Astrocyte (in vitro differentiated cells and primary cell): ENCODE measurements at regions not wholly inside any gene's neighbourhood (a gene's known extent, or its start where the extent isn't known, plus 50 kb on each side); places are given as distances from the start of the nearest gene placed in this dataset.

ENCODE experiments used
- DNase-seq: peaks from one replicate; pipeline ENCODE4 v3.0.0-alpha.2; 2010; ENCODE audit warnings: low read depth
- FAIRE-seq: peaks from 2 replicates; lab custom pipeline; 2011; peaks lifted over from hg19 to GRCh38; lab: Jason Lieb, UNC
- H2AFZ ChIP-seq: 2 replicates; pipeline ENCODE4 v1.6.0; 2012; ENCODE audit warnings: low read depth, low read length, inconsistent platforms
- H3K27ac ChIP-seq: 2 replicates; pipeline ENCODE4 v1.5.1; 2011; ENCODE audit warnings: low read depth, low read length, inconsistent platforms
- H3K27me3 ChIP-seq: 2 replicates; pipeline ENCODE4 v1.6.0; 2011; ENCODE audit warnings: low read length, inconsistent platforms; ENCODE audit not compliant: insufficient read depth
- H3K36me3 ChIP-seq: 2 replicates; pipeline ENCODE4 v1.5.1; 2011; ENCODE audit warnings: low read length, inconsistent platforms; ENCODE audit not compliant: insufficient read depth
- H3K4me1 ChIP-seq: 2 replicates; pipeline ENCODE4 v1.5.1; 2011; ENCODE audit warnings: low read length, inconsistent platforms; ENCODE audit not compliant: insufficient read depth
- H3K4me2 ChIP-seq: 2 replicates; pipeline ENCODE4 v1.6.0; 2012; ENCODE audit warnings: low read length, inconsistent platforms
- H3K4me3 ChIP-seq: 2 replicates; pipeline ENCODE4 v1.5.1; 2011; ENCODE audit warnings: low read depth, mild to moderate bottlenecking, low read length, inconsistent platforms; ENCODE audit not compliant: insufficient read depth
- H3K79me2 ChIP-seq: 2 replicates; pipeline ENCODE4 v1.6.0; 2012; ENCODE audit warnings: mild to moderate bottlenecking, low read length, inconsistent platforms; ENCODE audit not compliant: insufficient read depth
- H3K9ac ChIP-seq: 2 replicates; pipeline ENCODE4 v1.6.0; 2012; ENCODE audit warnings: mild to moderate bottlenecking, low read length, inconsistent platforms
- H3K9me3 ChIP-seq: 2 replicates; pipeline ENCODE4 v1.5.1; 2012; ENCODE audit warnings: low read depth, mild to moderate bottlenecking, low read length, inconsistent platforms; ENCODE audit not compliant: insufficient read depth
- H4K20me1 ChIP-seq: 2 replicates; pipeline ENCODE4 v1.6.0; 2012; ENCODE audit warnings: low read length, inconsistent platforms; ENCODE audit not compliant: insufficient read depth
- H3K27ac Mint-ChIP-seq: one replicate; pipeline ENCODE4 v1.8.0; 2021; ENCODE audit warnings: mild to moderate bottlenecking, mixed read lengths; ENCODE audit not compliant: unreplicated experiment
- H3K27me3 Mint-ChIP-seq: one replicate; pipeline ENCODE4 v1.8.0; 2021; ENCODE audit warnings: low read depth, mixed read lengths; ENCODE audit not compliant: unreplicated experiment
- H3K36me3 Mint-ChIP-seq: one replicate; pipeline ENCODE4 v1.8.0; 2021; ENCODE audit warnings: low read depth, mixed read lengths; ENCODE audit not compliant: unreplicated experiment
- H3K4me1 Mint-ChIP-seq: one replicate; pipeline ENCODE4 v1.8.0; 2021; ENCODE audit warnings: low read depth, mixed read lengths; ENCODE audit not compliant: unreplicated experiment
- H3K4me3 Mint-ChIP-seq: one replicate; pipeline ENCODE4 v1.8.0; 2021; ENCODE audit warnings: mild to moderate bottlenecking, moderate library complexity, mixed read lengths; ENCODE audit not compliant: unreplicated experiment
- H3K9me3 Mint-ChIP-seq: one replicate; pipeline ENCODE4 v1.8.0; 2021; ENCODE audit warnings: mild to moderate bottlenecking, mixed read lengths; ENCODE audit not compliant: unreplicated experiment
- EZH2 ChIP-seq: IDR thresholded peaks from 2 replicates; pipeline ENCODE4 v1.6.1; 2012; ENCODE audit warnings: mild to moderate bottlenecking, low read length, inconsistent platforms; ENCODE audit not compliant: insufficient read depth
- TF ChIP-seq, protein P1 (sequence below): IDR thresholded peaks from 2 replicates; pipeline ENCODE4 v1.5.1; 2011; ENCODE audit warnings: low read depth, mild to moderate bottlenecking, inconsistent platforms, low read length, moderate library complexity; ENCODE audit not compliant: insufficient read depth

DNA sequence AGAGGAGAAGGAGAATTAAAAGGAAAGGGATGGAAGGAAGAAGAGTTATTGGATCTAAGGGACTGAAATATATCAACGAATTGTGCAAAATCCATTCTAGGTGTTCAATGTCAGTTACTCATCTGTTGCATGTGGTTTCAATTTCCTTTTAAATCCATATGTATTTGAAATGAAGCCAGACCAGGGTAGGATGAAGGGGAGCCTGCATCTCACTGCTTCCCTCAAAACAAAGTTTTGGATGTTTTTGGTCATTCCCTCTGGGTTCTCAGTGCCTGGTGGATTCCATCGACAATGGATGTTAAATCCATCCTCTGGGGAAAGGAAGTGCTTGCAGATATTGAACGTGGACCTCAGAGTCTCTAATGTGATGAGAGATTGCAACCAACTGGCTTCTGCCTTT lies 103.5 kb upstream of the XYLT1 start:
- H3K9me3 Mint-ChIP-seq, result no peaks in the 10 kb centered on the region
- no peak overlapping the region for H2AFZ ChIP-seq
- H4K20me1 ChIP-seq, result no peaks in the 10 kb centered on the region
- no peaks in the 10 kb centered on the region for H3K36me3 Mint-ChIP-seq
- peaks cover 6% of the 10 kb centered on the region for H3K4me1 ChIP-seq
- no peak overlapping the region for H3K4me2 ChIP-seq
- peaks cover 14% of the 10 kb centered on the region for H3K27me3 Mint-ChIP-seq
- FAIRE-seq (no peak), DNase-seq (no peak)
- peaks cover 7% of the 10 kb centered on the region for H3K4me1 Mint-ChIP-seq
- TF ChIP-seq, protein P1, sequence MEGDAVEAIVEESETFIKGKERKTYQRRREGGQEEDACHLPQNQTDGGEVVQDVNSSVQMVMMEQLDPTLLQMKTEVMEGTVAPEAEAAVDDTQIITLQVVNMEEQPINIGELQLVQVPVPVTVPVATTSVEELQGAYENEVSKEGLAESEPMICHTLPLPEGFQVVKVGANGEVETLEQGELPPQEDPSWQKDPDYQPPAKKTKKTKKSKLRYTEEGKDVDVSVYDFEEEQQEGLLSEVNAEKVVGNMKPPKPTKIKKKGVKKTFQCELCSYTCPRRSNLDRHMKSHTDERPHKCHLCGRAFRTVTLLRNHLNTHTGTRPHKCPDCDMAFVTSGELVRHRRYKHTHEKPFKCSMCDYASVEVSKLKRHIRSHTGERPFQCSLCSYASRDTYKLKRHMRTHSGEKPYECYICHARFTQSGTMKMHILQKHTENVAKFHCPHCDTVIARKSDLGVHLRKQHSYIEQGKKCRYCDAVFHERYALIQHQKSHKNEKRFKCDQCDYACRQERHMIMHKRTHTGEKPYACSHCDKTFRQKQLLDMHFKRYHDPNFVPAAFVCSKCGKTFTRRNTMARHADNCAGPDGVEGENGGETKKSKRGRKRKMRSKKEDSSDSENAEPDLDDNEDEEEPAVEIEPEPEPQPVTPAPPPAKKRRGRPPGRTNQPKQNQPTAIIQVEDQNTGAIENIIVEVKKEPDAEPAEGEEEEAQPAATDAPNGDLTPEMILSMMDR, result no peak
- no peak for TF ChIP-seq EZH2
- H3K27ac ChIP-seq, result no peak overlapping the region
- H3K9ac ChIP-seq, result no peak overlapping the region
- no peak overlapping the region for H3K27ac Mint-ChIP-seq
- no peaks in the 10 kb centered on the region for H3K27me3 ChIP-seq
- no peak overlapping the region for H3K4me3 ChIP-seq
- no peaks in the 10 kb centered on the region for H3K79me2 ChIP-seq
- H3K4me3 Mint-ChIP-seq, result no peak overlapping the region
- H3K9me3 ChIP-seq, result no peaks in the 10 kb centered on the region
- H3K36me3 ChIP-seq, result no peaks in the 10 kb centered on the region

DNA sequence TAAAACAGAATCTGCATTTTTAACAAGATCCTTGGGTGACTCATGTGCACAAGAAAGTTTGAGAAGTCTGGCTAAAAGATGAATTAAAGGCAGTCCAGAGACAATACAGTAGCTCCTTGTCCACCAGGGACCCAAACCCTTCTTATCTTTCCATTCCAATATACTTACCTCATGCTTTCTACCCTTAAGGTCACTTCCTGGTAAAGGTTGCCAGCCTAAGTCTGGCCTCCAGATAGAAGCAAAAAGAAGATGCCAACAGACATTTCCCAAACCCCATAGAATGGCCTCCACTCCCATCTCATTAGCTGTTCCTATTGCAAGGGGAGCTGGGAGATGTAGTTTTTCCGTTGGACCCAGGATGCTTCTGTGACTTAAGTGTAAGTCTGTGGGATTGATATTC lies 101.4 kb upstream of the XYLT1 start:
- H3K9me3 ChIP-seq, result no peaks in the 10 kb centered on the region
- no peak overlapping the region for H3K9ac ChIP-seq
- H3K27me3 ChIP-seq, result no peaks in the 10 kb centered on the region
- H3K27ac ChIP-seq, result no peak overlapping the region
- H3K79me2 ChIP-seq, result no peaks in the 10 kb centered on the region
- no peak overlapping the region for H3K27ac Mint-ChIP-seq
- FAIRE-seq (no peak), DNase-seq (no peak)
- H3K4me3 ChIP-seq, result no peak overlapping the region
- no peak for TF ChIP-seq EZH2
- TF ChIP-seq, protein P1, result no peak
- H3K4me1 Mint-ChIP-seq, result peaks cover 1% of the 10 kb centered on the region
- no peaks in the 10 kb centered on the region for H4K20me1 ChIP-seq
- H3K4me3 Mint-ChIP-seq, result no peak overlapping the region
- no peak overlapping the region for H3K4me2 ChIP-seq
- no peak overlapping the region for H2AFZ ChIP-seq
- peaks cover 14% of the 10 kb centered on the region for H3K27me3 Mint-ChIP-seq
- no peaks in the 10 kb centered on the region for H3K36me3 Mint-ChIP-seq
- H3K4me1 ChIP-seq, result no peaks in the 10 kb centered on the region
- no peaks in the 10 kb centered on the region for H3K36me3 ChIP-seq
- no peaks in the 10 kb centered on the region for H3K9me3 Mint-ChIP-seq

DNA sequence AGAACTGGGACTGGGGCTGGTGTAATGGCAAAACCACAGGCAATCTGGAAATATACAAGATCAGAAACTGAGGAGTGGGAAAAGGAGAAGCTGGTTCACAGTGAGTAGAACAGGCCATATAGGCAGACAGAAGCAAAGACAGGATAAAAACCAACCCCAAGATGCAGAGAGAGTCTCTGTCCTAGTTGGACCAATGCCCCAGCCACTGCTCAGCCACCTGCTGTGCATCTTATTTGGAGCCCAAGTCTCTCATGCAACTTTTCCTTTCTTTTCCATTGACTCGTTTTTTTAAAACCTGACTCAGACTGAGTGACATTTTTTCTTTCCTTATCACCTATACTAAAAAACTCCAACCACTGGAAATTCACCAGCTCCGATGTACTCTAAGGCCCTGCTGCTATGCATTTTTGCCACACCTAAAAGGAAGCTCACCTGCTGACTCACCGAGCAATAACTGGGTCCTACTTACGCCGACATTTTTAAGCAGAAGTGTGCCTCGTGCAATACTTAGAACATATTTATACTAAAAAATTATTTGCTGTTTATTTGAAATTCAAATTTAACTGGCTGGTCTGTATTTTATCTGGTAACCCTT lies 100.8 kb upstream of the XYLT1 start:
- no peak for FAIRE-seq
- peaks cover 1% of the 10 kb centered on the region for H3K4me1 Mint-ChIP-seq
- H4K20me1 ChIP-seq, result no peaks in the 10 kb centered on the region

More for the DNA sequence above, 100.8 kb upstream of the XYLT1 start:
- no peaks in the 10 kb centered on the region for H3K4me1 ChIP-seq
- H2AFZ ChIP-seq, result no peak overlapping the region
- H3K27me3 ChIP-seq, result no peaks in the 10 kb centered on the region
- H3K36me3 ChIP-seq, result no peaks in the 10 kb centered on the region
- TF ChIP-seq, protein P1, result no peak
- TF ChIP-seq EZH2, result no peak
- no peak overlapping the region for H3K4me3 Mint-ChIP-seq
- peaks cover 14% of the 10 kb centered on the region for H3K27me3 Mint-ChIP-seq
- H3K27ac ChIP-seq, result no peak overlapping the region
- no peaks in the 10 kb centered on the region for H3K9me3 Mint-ChIP-seq
- no peaks in the 10 kb centered on the region for H3K9me3 ChIP-seq
- no peak overlapping the region for H3K4me2 ChIP-seq
- no peak overlapping the region for H3K4me3 ChIP-seq
- no peak overlapping the region for H3K9ac ChIP-seq
- no peak for DNase-seq
- no peaks in the 10 kb centered on the region for H3K36me3 Mint-ChIP-seq
- no peak overlapping the region for H3K27ac Mint-ChIP-seq
- H3K79me2 ChIP-seq, result no peaks in the 10 kb centered on the region
